ENCODE measurements at regions not wholly inside any gene's neighbourhood (a gene's known extent, or its start where the extent isn't known, plus 50 kb on each side); places are given as distances from the start of the nearest gene placed in this dataset.

DNA sequence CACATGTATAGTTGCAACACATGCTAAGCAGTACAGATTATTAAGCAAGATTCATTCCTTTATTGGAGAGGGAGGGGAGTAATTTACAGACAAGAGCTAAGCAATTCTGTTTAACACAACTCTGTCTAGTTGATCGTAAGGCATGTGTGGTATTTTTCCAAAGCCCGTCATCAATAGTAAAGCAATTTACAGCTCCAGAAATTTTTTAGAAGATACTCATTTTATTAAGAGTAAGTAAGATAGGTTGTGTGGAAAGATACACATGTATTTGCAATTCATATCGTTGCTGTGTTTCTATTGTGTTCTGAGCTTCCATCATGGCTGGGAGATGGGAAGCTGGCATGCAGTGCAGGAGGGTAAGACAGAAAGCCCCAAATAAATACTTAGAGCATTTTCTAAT, 289.2 kb upstream of the TMEM161B start:
- no peaks in the 10 kb centered on the region for H3K9me3 ChIP-seq (ENCODE audit: low read length)
- FAIRE-seq (no peak), DNase-seq (ENCODE audit: low spot score) (no peak), ATAC-seq (no peak)
- no peak overlapping the region for H3K4me2 ChIP-seq (ENCODE audit: low read depth, low read length)
- no peak overlapping the region for H3K9ac ChIP-seq (ENCODE audit: insufficient read depth, low read depth, low read length)
- ChIA-PET POLR2A (no interaction called here), CTCF (ENCODE audit: low intra/inter-chr PET ratio, low total read pairs) (no interaction called here)
- WGBS (ENCODE audit: low lambda C conversion rate), result 17% methylated on average over 3 of the region's 3 CpGs
- TF ChIP-seq TP53 (CRISPR knock-in tag; conservative IDR thresholded peaks at IDR 0.05) (no peak), ATAD3A (CRISPR knock-in tag; IDR thresholded peaks at IDR 0.05) (no peak), TCF12 (IDR thresholded peaks at IDR 0.05) (no peak), TCF12 (CRISPR knock-in tag; IDR thresholded peaks at IDR 0.05) (no peak), JUND (CRISPR knock-in tag; IDR thresholded peaks at IDR 0.05) (no peak), ZNF713 (CRISPR knock-in tag; IDR thresholded peaks at IDR 0.05) (no peak), ZNF296 (CRISPR knock-in tag; conservative IDR thresholded peaks at IDR 0.05) (no peak), LCORL (IDR thresholded peaks at IDR 0.05) (no peak), LCORL (CRISPR knock-in tag; IDR thresholded peaks at IDR 0.05) (no peak), GATA4 (IDR thresholded peaks at IDR 0.05; ENCODE audit: borderline replicate concordance, low read depth) (no peak), JARID2 (CRISPR knock-in tag; IDR thresholded peaks at IDR 0.05; ENCODE audit: insufficient replicate concordance) (no peak), RARA (CRISPR knock-in tag; IDR thresholded peaks at IDR 0.05) (no peak), THYN1 (CRISPR knock-in tag; IDR thresholded peaks at IDR 0.05; ENCODE audit: borderline replicate concordance, low read depth) (no peak)
- TF ChIP-seq, protein P1, sequence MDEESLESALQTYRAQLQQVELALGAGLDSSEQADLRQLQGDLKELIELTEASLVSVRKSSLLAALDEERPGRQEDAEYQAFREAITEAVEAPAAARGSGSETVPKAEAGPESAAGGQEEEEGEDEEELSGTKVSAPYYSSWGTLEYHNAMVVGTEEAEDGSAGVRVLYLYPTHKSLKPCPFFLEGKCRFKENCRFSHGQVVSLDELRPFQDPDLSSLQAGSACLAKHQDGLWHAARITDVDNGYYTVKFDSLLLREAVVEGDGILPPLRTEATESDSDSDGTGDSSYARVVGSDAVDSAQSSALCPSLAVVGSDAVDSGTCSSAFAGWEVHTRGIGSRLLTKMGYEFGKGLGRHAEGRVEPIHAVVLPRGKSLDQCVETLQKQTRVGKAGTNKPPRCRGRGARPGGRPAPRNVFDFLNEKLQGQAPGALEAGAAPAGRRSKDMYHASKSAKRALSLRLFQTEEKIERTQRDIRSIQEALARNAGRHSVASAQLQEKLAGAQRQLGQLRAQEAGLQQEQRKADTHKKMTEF (CRISPR knock-in tag; IDR thresholded peaks at IDR 0.05), result no peak
- TF ChIP-seq, protein P2, sequence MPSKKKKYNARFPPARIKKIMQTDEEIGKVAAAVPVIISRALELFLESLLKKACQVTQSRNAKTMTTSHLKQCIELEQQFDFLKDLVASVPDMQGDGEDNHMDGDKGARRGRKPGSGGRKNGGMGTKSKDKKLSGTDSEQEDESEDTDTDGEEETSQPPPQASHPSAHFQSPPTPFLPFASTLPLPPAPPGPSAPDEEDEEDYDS (CRISPR knock-in tag; IDR thresholded peaks at IDR 0.05), result no peak
- TF ChIP-seq, protein P3, sequence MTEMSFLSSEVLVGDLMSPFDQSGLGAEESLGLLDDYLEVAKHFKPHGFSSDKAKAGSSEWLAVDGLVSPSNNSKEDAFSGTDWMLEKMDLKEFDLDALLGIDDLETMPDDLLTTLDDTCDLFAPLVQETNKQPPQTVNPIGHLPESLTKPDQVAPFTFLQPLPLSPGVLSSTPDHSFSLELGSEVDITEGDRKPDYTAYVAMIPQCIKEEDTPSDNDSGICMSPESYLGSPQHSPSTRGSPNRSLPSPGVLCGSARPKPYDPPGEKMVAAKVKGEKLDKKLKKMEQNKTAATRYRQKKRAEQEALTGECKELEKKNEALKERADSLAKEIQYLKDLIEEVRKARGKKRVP (CRISPR knock-in tag; IDR thresholded peaks at IDR 0.05), result no peak
- TF ChIP-seq, protein P4, sequence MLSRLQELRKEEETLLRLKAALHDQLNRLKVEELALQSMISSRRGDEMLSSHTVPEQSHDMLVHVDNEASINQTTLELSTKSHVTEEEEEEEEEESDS (CRISPR knock-in tag; IDR thresholded peaks at IDR 0.05; ENCODE audit: borderline replicate concordance), result no peak
- TF ChIP-seq, protein P5, sequence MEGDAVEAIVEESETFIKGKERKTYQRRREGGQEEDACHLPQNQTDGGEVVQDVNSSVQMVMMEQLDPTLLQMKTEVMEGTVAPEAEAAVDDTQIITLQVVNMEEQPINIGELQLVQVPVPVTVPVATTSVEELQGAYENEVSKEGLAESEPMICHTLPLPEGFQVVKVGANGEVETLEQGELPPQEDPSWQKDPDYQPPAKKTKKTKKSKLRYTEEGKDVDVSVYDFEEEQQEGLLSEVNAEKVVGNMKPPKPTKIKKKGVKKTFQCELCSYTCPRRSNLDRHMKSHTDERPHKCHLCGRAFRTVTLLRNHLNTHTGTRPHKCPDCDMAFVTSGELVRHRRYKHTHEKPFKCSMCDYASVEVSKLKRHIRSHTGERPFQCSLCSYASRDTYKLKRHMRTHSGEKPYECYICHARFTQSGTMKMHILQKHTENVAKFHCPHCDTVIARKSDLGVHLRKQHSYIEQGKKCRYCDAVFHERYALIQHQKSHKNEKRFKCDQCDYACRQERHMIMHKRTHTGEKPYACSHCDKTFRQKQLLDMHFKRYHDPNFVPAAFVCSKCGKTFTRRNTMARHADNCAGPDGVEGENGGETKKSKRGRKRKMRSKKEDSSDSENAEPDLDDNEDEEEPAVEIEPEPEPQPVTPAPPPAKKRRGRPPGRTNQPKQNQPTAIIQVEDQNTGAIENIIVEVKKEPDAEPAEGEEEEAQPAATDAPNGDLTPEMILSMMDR (CRISPR knock-in tag; IDR thresholded peaks at IDR 0.05), result no peak
- TF ChIP-seq, protein P6, sequence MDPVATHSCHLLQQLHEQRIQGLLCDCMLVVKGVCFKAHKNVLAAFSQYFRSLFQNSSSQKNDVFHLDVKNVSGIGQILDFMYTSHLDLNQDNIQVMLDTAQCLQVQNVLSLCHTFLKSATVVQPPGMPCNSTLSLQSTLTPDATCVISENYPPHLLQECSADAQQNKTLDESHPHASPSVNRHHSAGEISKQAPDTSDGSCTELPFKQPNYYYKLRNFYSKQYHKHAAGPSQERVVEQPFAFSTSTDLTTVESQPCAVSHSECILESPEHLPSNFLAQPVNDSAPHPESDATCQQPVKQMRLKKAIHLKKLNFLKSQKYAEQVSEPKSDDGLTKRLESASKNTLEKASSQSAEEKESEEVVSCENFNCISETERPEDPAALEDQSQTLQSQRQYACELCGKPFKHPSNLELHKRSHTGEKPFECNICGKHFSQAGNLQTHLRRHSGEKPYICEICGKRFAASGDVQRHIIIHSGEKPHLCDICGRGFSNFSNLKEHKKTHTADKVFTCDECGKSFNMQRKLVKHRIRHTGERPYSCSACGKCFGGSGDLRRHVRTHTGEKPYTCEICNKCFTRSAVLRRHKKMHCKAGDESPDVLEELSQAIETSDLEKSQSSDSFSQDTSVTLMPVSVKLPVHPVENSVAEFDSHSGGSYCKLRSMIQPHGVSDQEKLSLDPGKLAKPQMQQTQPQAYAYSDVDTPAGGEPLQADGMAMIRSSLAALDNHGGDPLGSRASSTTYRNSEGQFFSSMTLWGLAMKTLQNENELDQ (CRISPR knock-in tag; IDR thresholded peaks at IDR 0.05; ENCODE audit: borderline replicate concordance), result no peak
- H3K36me3 ChIP-seq (replicated peaks in 1 of 2; ENCODE audit: control insufficient read depth in 1 of 2, insufficient read depth in 2 of 2, low read length in 2 of 2), result no peaks in the 10 kb centered on the region
- H3K4me1 ChIP-seq (ENCODE audit: insufficient read depth, low read length), result no peaks in the 10 kb centered on the region
- H3K79me2 ChIP-seq (ENCODE audit: insufficient read depth, low read length), result no peaks in the 10 kb centered on the region
- H3K27me3 ChIP-seq (ENCODE audit: control insufficient read depth in 1 of 2, insufficient read depth in 2 of 2, low read length in 2 of 2), result no peaks in the 10 kb centered on the region
- no peak overlapping the region for H3K27ac ChIP-seq (ENCODE audit: extremely low read length, insufficient read depth, low read length)
- H2AFZ ChIP-seq (ENCODE audit: low read length), result no peak overlapping the region
- no TSS peak for BruUV-seq (replicated peaks)
- in situ Hi-C loops (cut with HindIII; ENCODE audit: extremely low pct_ligation_motif_present, low pct_unique_long_range_greater_than_20kb) (no loop called here), intact Hi-C loops (cut with micrococcal nuclease; ENCODE audit: unreplicated experiment) (no loop called here)
- H3K4me3 ChIP-seq (replicated peaks in 1 of 3; ENCODE audit: insufficient read depth in 1 of 3, low read depth in 2 of 3, low read length in 3 of 3), result no peak overlapping the region
- H4K20me1 ChIP-seq (ENCODE audit: insufficient read depth, low read length), result no peaks in the 10 kb centered on the region
